ENCODE measurements at regions not wholly inside any gene's neighbourhood (a gene's known extent, or its start where the extent isn't known, plus 50 kb on each side); places are given as distances from the start of the nearest gene placed in this dataset.

GRCh38 chr1:82733645-82734044 lies 932.9 kb downstream of the ADGRL2 start:
- Histone ChIP-seq H3K27me3 (no peaks in the 10 kb centered on the region), H3K4me1 (no peaks in the 10 kb centered on the region), H3K9me3 (no peaks in the 10 kb centered on the region), H3K4me3 (no peak overlapping the region), H3K27ac (no peak overlapping the region), H3K36me3 (no peaks in the 10 kb centered on the region)
- intact Hi-C loops (cut with DNase I; ENCODE audit: low total_unique reads): no loop called here
- DNase-seq: no peak
- TF ChIP-seq CTCF (IDR thresholded peaks at IDR 0.05) (no peak), POLR2A (IDR thresholded peaks at IDR 0.05) (no peak)

GRCh38 chr1:82731216-82731615 lies 930.5 kb downstream of the ADGRL2 start:
- no peak overlapping the region for H3K27ac ChIP-seq
- intact Hi-C loops (cut with DNase I; ENCODE audit: low total_unique reads): no loop called here
- no peaks in the 10 kb centered on the region for H3K4me1 ChIP-seq
- no peaks in the 10 kb centered on the region for H3K9me3 ChIP-seq
- DNase-seq: no peak
- no peaks in the 10 kb centered on the region for H3K27me3 ChIP-seq
- TF ChIP-seq CTCF (IDR thresholded peaks at IDR 0.05): no peak
- TF ChIP-seq POLR2A (IDR thresholded peaks at IDR 0.05): no peak
- H3K4me3 ChIP-seq: no peak overlapping the region
- no peaks in the 10 kb centered on the region for H3K36me3 ChIP-seq

- H3K4me1 ChIP-seq: no peaks in the 10 kb centered on the region
- TF ChIP-seq POLR2A (IDR thresholded peaks at IDR 0.05) (no peak), CTCF (IDR thresholded peaks at IDR 0.05) (no peak)
- H3K36me3 ChIP-seq: no peaks in the 10 kb centered on the region
- H3K9me3 ChIP-seq: no peaks in the 10 kb centered on the region
- H3K27me3 ChIP-seq: no peaks in the 10 kb centered on the region
- no peak overlapping the region for H3K27ac ChIP-seq
- H3K4me3 ChIP-seq: no peak overlapping the region
- no peak for DNase-seq
- intact Hi-C loops (cut with DNase I; ENCODE audit: low total_unique reads): no loop called here
These were observed 927.5 kb downstream of the ADGRL2 start for GRCh38 chr1:82728206-82728605.

- intact Hi-C loops (cut with DNase I; ENCODE audit: low total_unique reads): no loop called here
- Histone ChIP-seq H3K27me3 (no peaks in the 10 kb centered on the region), H3K4me1 (no peaks in the 10 kb centered on the region), H3K36me3 (no peaks in the 10 kb centered on the region), H3K9me3 (no peaks in the 10 kb centered on the region), H3K27ac (no peak overlapping the region), H3K4me3 (no peak overlapping the region)
- DNase-seq: no peak
- TF ChIP-seq CTCF (IDR thresholded peaks at IDR 0.05) (no peak), POLR2A (IDR thresholded peaks at IDR 0.05) (no peak)
These were observed 923.5 kb downstream of the ADGRL2 start for GRCh38 chr1:82724246-82724645.

GRCh38 chr1:82722608-82723007 lies 921.9 kb downstream of the ADGRL2 start:
- no peaks in the 10 kb centered on the region for H3K9me3 ChIP-seq
- no peak overlapping the region for H3K27ac ChIP-seq

More at GRCh38 chr1:82722608-82723007, 921.9 kb downstream of the ADGRL2 start:
- DNase-seq: no peak
- no peak overlapping the region for H3K4me3 ChIP-seq
- intact Hi-C loops (cut with DNase I; ENCODE audit: low total_unique reads): no loop called here
- no peaks in the 10 kb centered on the region for H3K36me3 ChIP-seq
- no peaks in the 10 kb centered on the region for H3K4me1 ChIP-seq
- no peaks in the 10 kb centered on the region for H3K27me3 ChIP-seq
- TF ChIP-seq CTCF (IDR thresholded peaks at IDR 0.05) (no peak), POLR2A (IDR thresholded peaks at IDR 0.05) (no peak)

Data from uterus (tissue), 3 donors.